ENCODE measurements at regions not wholly inside any gene's neighbourhood (a gene's known extent, or its start where the extent isn't known, plus 50 kb on each side); places are given as distances from the start of the nearest gene placed in this dataset.

GRCh38 chr1:173101589-173101988, 50.8 kb upstream of the TNFSF18 start:
- DNase-seq (ENCODE audit: low read depth), result peak; percentile 2
- no peak for TF ChIP-seq CTCF (IDR thresholded peaks at IDR 0.05; ENCODE audit: control insufficient read depth, extremely low read depth, insufficient read depth)
- H3K4me3 ChIP-seq (ENCODE audit: low read depth, low read length), result no peak overlapping the region

GRCh38 chr1:173100476-173101107, 49.9 kb upstream of the TNFSF18 start:
- no peak overlapping the region for H3K4me3 ChIP-seq (ENCODE audit: low read depth, low read length)
- DNase-seq (ENCODE audit: low read depth), result no peak
- no peak for TF ChIP-seq CTCF (IDR thresholded peaks at IDR 0.05; ENCODE audit: control insufficient read depth, extremely low read depth, insufficient read depth)

Measured in LNCaP clone FGC (cell line).